ENCODE measurements at regions not wholly inside any gene's neighbourhood (a gene's known extent, or its start where the extent isn't known, plus 50 kb on each side); places are given as distances from the start of the nearest gene placed in this dataset.

- Histone ChIP-seq H3K79me1 (ENCODE audit: low read depth, low read length) (no peaks in the 10 kb centered on the region), H4K8ac (ENCODE audit: extremely low read depth, insufficient read depth, low read length) (no peak overlapping the region), H3K23me2 (ENCODE audit: low read depth, low read length) (no peaks in the 10 kb centered on the region), H3K23ac (ENCODE audit: insufficient read length) (no peak overlapping the region), H3K79me2 (ENCODE audit: control insufficient read depth in 1 of 2, insufficient read depth in 2 of 2, low read length in 2 of 2) (no peaks in the 10 kb centered on the region), H4K5ac (ENCODE audit: insufficient read length, low read depth, low read length) (no peak overlapping the region), H2BK120ac (replicated peaks; ENCODE audit: low read depth, low read length) (no peak overlapping the region), H3K14ac (ENCODE audit: insufficient read length) (no peak overlapping the region), H3K36me3 (ENCODE audit: control insufficient read depth in 2 of 4, insufficient read depth in 4 of 4, low read length in 3 of 4) (no peaks in the 10 kb centered on the region), H3K18ac (ENCODE audit: extremely low read depth, low read length) (no peak overlapping the region), H3K56ac (replicated peaks; ENCODE audit: insufficient read length, low read depth, low read length) (no peak overlapping the region), H2BK5ac (ENCODE audit: low read depth, low read length) (no peak overlapping the region), H3K9me3 (ENCODE audit: insufficient read depth in 2 of 2, low read depth in 1 of 2, low read length in 1 of 2) (no peaks in the 10 kb centered on the region), H3K27ac (ENCODE audit: low read depth, low read length) (no peak overlapping the region), H3K4me2 (ENCODE audit: insufficient read depth in 1 of 2, low read depth in 2 of 2, low read length in 2 of 2) (no peak overlapping the region), H3K4ac (replicated peaks; ENCODE audit: insufficient read length, low read depth, low read length) (no peak overlapping the region), H2BK20ac (ENCODE audit: low read length) (no peak overlapping the region), H2BK15ac (ENCODE audit: low read length) (no peak overlapping the region), H2AK5ac (ENCODE audit: low read depth, low read length) (no peak overlapping the region), H3K4me1 (replicated peaks in 1 of 4; ENCODE audit: control insufficient read depth in 3 of 4, insufficient read depth in 4 of 4, low read length in 3 of 4) (no peaks in the 10 kb centered on the region), H2BK12ac (ENCODE audit: low read depth, low read length) (no peak overlapping the region), H4K91ac (replicated peaks; ENCODE audit: insufficient read length, low read length) (no peak overlapping the region), H3K4me3 (ENCODE audit: extremely low read depth in 1 of 4, insufficient read depth in 2 of 4, low read depth in 3 of 4, low read length in 4 of 4) (no peak overlapping the region), H4K20me1 (replicated peaks in 1 of 2; ENCODE audit: control insufficient read depth in 1 of 2, insufficient read depth in 2 of 2, low read length in 2 of 2) (no peaks in the 10 kb centered on the region), H2AFZ (ENCODE audit: low read length) (no peak overlapping the region), H3K27me3 (replicated peaks in 1 of 4; ENCODE audit: control insufficient read depth in 3 of 4, extremely low read depth in 1 of 4, insufficient read depth in 3 of 4, low read length in 3 of 4) (peaks cover 0 to 1% (median 0%) of the 10 kb centered on the region in 4 experiments; a peak in 1 of 7 replicates), H3K9ac (replicated peaks in 1 of 4; ENCODE audit: extremely low read depth in 1 of 4, low read depth in 3 of 4, low read length in 3 of 4) (no peak overlapping the region)
- CTCF ChIA-PET (ENCODE audit: partially characterized antibody) = no interaction called here
- no peak for FAIRE-seq
- POLR2A ChIA-PET (ENCODE audit: partially characterized antibody) = no interaction called here
- no peak for DNase-seq (ENCODE audit: low read depth in 1 of 2, low spot score in 2 of 2)
- 91% methylated on average over 4 of the region's 4 CpGs; no CpG with 5 or more reads in 1 of the 2 experiments for WGBS, 2 experiments (ENCODE audit: extremely low coverage in 1 of 2, insufficient coverage in 1 of 2, insufficient read length in 1 of 2, insufficient replicate concordance in 2 of 2, low coverage in 1 of 2, low lambda C conversion rate in 2 of 2, missing lambda C conversion rate in 1 of 2)
Observed at GRCh38 chr6:95175927-95176675, 401.2 kb upstream of the MANEA start.
